HCT116 (cell line): ENCODE measurements at regions not wholly inside any gene's neighbourhood (a gene's known extent, or its start where the extent isn't known, plus 50 kb on each side); places are given as distances from the start of the nearest gene placed in this dataset.

ENCODE experiments used
- CBX3 ChIP-seq: IDR thresholded peaks from 2 replicates; pipeline ENCODE4 v1.6.1; 2012; ENCODE audit warnings: low read depth
- EGR1 ChIP-seq: IDR thresholded peaks from 2 replicates; pipeline ENCODE4 v1.6.1; 2012; ENCODE audit warnings: low read depth
- POLR2A ChIP-seq: IDR thresholded peaks from 2 replicates; pipeline ENCODE4 v1.7.0; 2011; ENCODE audit warnings: borderline replicate concordance; ENCODE audit not compliant: insufficient read depth, insufficient read length; ENCODE audit errors: extremely low read depth
- POLR2AphosphoS5 ChIP-seq: IDR thresholded peaks from 2 replicates; pipeline ENCODE4 v1.6.1; 2011; ENCODE audit warnings: mild to moderate bottlenecking, low read depth, low read length, moderate library complexity
- TF ChIP-seq, protein P1 (sequence below), 3 experiments: fragments of 200-600 bp in 1 of 3; sonication (generic) in 1 of 3; IDR thresholded peaks in 2 of 3; conservative IDR thresholded peaks in 1 of 3; 2 replicates each; pipeline ENCODE4 v1.5.1; 2012 to 2017; ENCODE audit warnings: low read depth in 2 of 3, low read length in 2 of 3, antibody characterized with exemption in 1 of 3, borderline replicate concordance in 1 of 3, control low read depth in 1 of 3, mild to moderate bottlenecking in 1 of 3, mixed read lengths in 1 of 3, mixed run types in 1 of 3, moderate library complexity in 1 of 3; ENCODE audit not compliant: insufficient read depth in 1 of 3

DNA sequence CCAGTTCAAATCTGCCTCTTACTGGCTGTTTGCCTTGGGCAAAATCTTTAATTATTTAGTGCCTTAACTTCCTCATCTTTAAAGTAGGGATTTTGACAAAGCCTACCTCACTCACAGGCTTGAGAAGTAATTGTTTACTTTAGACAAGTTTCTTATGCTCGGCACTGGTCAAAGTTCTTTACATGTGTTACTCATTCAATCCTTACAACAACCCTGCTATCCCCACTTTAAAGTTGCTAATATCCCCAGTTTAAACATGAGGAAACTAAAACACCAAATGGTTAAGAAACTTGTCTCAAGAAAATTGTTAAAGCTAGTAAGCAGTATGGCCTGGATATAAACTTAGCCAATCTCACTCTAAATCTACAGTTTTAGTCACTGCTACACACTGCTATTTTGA is 204.0 kb upstream of the AVPR1A start:
- TF ChIP-seq, protein P1, sequence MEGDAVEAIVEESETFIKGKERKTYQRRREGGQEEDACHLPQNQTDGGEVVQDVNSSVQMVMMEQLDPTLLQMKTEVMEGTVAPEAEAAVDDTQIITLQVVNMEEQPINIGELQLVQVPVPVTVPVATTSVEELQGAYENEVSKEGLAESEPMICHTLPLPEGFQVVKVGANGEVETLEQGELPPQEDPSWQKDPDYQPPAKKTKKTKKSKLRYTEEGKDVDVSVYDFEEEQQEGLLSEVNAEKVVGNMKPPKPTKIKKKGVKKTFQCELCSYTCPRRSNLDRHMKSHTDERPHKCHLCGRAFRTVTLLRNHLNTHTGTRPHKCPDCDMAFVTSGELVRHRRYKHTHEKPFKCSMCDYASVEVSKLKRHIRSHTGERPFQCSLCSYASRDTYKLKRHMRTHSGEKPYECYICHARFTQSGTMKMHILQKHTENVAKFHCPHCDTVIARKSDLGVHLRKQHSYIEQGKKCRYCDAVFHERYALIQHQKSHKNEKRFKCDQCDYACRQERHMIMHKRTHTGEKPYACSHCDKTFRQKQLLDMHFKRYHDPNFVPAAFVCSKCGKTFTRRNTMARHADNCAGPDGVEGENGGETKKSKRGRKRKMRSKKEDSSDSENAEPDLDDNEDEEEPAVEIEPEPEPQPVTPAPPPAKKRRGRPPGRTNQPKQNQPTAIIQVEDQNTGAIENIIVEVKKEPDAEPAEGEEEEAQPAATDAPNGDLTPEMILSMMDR (IDR thresholded peaks at IDR 0.05 in 2 of 3, conservative IDR thresholded peaks at IDR 0.05 in 1 of 3; ENCODE audit: borderline replicate concordance in 1 of 3, insufficient read depth in 1 of 3, low read depth in 2 of 3, low read length in 2 of 3): no peak
- TF ChIP-seq POLR2A (no peak), POLR2AphosphoS5 (no peak), EGR1 (no peak), CBX3 (no peak)
